ENCODE measurements at regions not wholly inside any gene's neighbourhood (a gene's known extent, or its start where the extent isn't known, plus 50 kb on each side); places are given as distances from the start of the nearest gene placed in this dataset.

GRCh38 chr12:114967151-114967550 lies 283.2 kb upstream of the TBX3 start:
- TF ChIP-seq CTCF (IDR thresholded peaks at IDR 0.05; ENCODE audit: low read length) (no peak), EZH2 (IDR thresholded peaks at IDR 0.05; ENCODE audit: borderline replicate concordance, low read length) (no peak)

Data from OCI-LY1 (cell line).